OCI-LY1 (cell line): ENCODE measurements at regions not wholly inside any gene's neighbourhood (a gene's known extent, or its start where the extent isn't known, plus 50 kb on each side); places are given as distances from the start of the nearest gene placed in this dataset.

ENCODE experiments used
- H2AFZ ChIP-seq: fragments of 200-600 bp; sonication (generic), shearing (Covaris generic); 2 replicates; pipeline ENCODE4 v1.6.0; 2014; ENCODE audit warnings: antibody characterized with exemption, mild to moderate bottlenecking, low read length
- H3F3A ChIP-seq: fragments of 200-600 bp; sonication (generic), shearing (Covaris generic); 2 replicates; pipeline ENCODE4 v1.6.0; 2014; ENCODE audit warnings: mild to moderate bottlenecking, antibody characterized with exemption, low read length, moderate library complexity; ENCODE audit not compliant: insufficient read depth
- H3K27ac ChIP-seq: fragments of 200-600 bp; sonication (generic); 2 replicates; pipeline ENCODE4 v1.5.1; 2014; ENCODE audit warnings: low read length, mixed run types, mild to moderate bottlenecking, low read depth; ENCODE audit not compliant: poor library complexity, severe bottlenecking
- H3K27me3 ChIP-seq: fragments of 200-600 bp; sonication (generic); 2 replicates; pipeline ENCODE4 v1.6.0; 2014; ENCODE audit warnings: antibody characterized with exemption, mild to moderate bottlenecking, low read length, moderate library complexity; ENCODE audit not compliant: insufficient read depth
- H3K36me3 ChIP-seq: fragments of 200-600 bp; sonication (generic); 2 replicates; pipeline ENCODE4 v1.6.1; 2014; ENCODE audit warnings: mild to moderate bottlenecking, antibody characterized with exemption, low read length, moderate library complexity, mixed read lengths; ENCODE audit not compliant: insufficient read depth
- H3K4me1 ChIP-seq: fragments of 200-600 bp; sonication (generic); 2 replicates; pipeline ENCODE4 v1.5.1; 2014; ENCODE audit warnings: mild to moderate bottlenecking, low read length, moderate library complexity; ENCODE audit not compliant: insufficient read depth, severe bottlenecking
- H3K4me2 ChIP-seq: fragments of 200-600 bp; sonication (generic), shearing (Covaris generic); 2 replicates; pipeline ENCODE4 v1.6.1; 2014; ENCODE audit warnings: low read length
- H3K4me3 ChIP-seq: fragments of 200-600 bp; sonication (generic); 2 replicates; pipeline ENCODE4 v1.5.1; 2014; ENCODE audit warnings: low read length, low read depth, mild to moderate bottlenecking, mixed read lengths; ENCODE audit not compliant: poor library complexity, severe bottlenecking
- H3K79me2 ChIP-seq: fragments of 200-600 bp; shearing (Covaris generic); 2 replicates; pipeline ENCODE4 v1.6.1; 2016; ENCODE audit warnings: mixed run types, low read length, mixed read lengths; ENCODE audit not compliant: insufficient read depth
- H3K9ac ChIP-seq: fragments of 200-600 bp; sonication (generic), shearing (Covaris generic); 2 replicates; pipeline ENCODE4 v1.6.1; 2014; ENCODE audit warnings: mild to moderate bottlenecking, low read length, mixed read lengths
- H3K9me2 ChIP-seq: fragments of 200-600 bp; sonication (generic), shearing (Covaris generic); 2 replicates; pipeline ENCODE4 v1.6.1; 2014; ENCODE audit warnings: low read depth, mild to moderate bottlenecking, low read length, mixed read lengths
- H3K9me3 ChIP-seq: fragments of 200-600 bp; shearing (Covaris generic); 2 replicates; pipeline ENCODE4 v1.6.1; 2014; ENCODE audit warnings: low read length, mixed read lengths
- H4K20me1 ChIP-seq: fragments of 200-600 bp; sonication (generic), shearing (Covaris generic); 2 replicates; pipeline ENCODE4 v1.6.0; 2016; ENCODE audit warnings: mild to moderate bottlenecking, low read length; ENCODE audit not compliant: insufficient read depth
- EZH2 ChIP-seq: fragments of 200-600 bp; sonication (generic), shearing (Covaris generic); IDR thresholded peaks from 2 replicates; pipeline ENCODE4 v1.8.0; 2017; ENCODE audit warnings: borderline replicate concordance, mixed run types, mild to moderate bottlenecking, antibody characterized with exemption, low read length, moderate library complexity, mixed read lengths
- TF ChIP-seq, protein P1 (sequence below): fragments of 200-600 bp; sonication (generic), shearing (Covaris generic); IDR thresholded peaks from 2 replicates; pipeline ENCODE4 v1.5.1; 2017; ENCODE audit warnings: mild to moderate bottlenecking, antibody characterized with exemption, low read length, moderate library complexity, mixed read lengths

DNA sequence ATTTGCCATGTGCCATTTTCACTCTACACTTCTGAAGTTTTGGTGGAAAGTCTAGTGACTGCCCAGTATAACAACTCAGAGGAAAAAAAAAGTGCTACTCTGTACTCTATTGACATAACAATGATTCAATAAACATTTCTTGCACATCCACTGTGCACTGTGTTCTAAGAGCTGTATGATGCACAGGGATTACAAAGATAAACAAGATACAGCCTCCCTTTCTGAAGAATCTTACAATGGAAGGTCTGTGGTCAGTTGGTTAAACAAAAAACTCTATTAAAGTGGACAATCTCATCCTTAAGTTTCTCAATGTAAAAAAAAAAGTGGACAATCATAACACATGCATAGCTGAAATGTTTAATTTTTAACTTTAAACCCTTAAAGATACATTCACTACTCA is 105.7 kb upstream of the RASSF8 start:
- H3K27me3 ChIP-seq: no peaks in the 10 kb centered on the region
- no peaks in the 10 kb centered on the region for H3K4me1 ChIP-seq
- no peaks in the 10 kb centered on the region for H3K9me3 ChIP-seq
- no peak overlapping the region for H2AFZ ChIP-seq
- no peak for TF ChIP-seq EZH2
- TF ChIP-seq, protein P1, sequence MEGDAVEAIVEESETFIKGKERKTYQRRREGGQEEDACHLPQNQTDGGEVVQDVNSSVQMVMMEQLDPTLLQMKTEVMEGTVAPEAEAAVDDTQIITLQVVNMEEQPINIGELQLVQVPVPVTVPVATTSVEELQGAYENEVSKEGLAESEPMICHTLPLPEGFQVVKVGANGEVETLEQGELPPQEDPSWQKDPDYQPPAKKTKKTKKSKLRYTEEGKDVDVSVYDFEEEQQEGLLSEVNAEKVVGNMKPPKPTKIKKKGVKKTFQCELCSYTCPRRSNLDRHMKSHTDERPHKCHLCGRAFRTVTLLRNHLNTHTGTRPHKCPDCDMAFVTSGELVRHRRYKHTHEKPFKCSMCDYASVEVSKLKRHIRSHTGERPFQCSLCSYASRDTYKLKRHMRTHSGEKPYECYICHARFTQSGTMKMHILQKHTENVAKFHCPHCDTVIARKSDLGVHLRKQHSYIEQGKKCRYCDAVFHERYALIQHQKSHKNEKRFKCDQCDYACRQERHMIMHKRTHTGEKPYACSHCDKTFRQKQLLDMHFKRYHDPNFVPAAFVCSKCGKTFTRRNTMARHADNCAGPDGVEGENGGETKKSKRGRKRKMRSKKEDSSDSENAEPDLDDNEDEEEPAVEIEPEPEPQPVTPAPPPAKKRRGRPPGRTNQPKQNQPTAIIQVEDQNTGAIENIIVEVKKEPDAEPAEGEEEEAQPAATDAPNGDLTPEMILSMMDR: no peak
- no peak overlapping the region for H3K4me2 ChIP-seq
- H3K79me2 ChIP-seq: no peaks in the 10 kb centered on the region
- H4K20me1 ChIP-seq: no peaks in the 10 kb centered on the region
- H3K9me2 ChIP-seq: no peaks in the 10 kb centered on the region
- H3K9ac ChIP-seq: no peak overlapping the region
- no peak overlapping the region for H3K27ac ChIP-seq
- H3K4me3 ChIP-seq: no peak overlapping the region
- H3F3A ChIP-seq: no peaks in the 10 kb centered on the region
- H3K36me3 ChIP-seq: no peaks in the 10 kb centered on the region

DNA sequence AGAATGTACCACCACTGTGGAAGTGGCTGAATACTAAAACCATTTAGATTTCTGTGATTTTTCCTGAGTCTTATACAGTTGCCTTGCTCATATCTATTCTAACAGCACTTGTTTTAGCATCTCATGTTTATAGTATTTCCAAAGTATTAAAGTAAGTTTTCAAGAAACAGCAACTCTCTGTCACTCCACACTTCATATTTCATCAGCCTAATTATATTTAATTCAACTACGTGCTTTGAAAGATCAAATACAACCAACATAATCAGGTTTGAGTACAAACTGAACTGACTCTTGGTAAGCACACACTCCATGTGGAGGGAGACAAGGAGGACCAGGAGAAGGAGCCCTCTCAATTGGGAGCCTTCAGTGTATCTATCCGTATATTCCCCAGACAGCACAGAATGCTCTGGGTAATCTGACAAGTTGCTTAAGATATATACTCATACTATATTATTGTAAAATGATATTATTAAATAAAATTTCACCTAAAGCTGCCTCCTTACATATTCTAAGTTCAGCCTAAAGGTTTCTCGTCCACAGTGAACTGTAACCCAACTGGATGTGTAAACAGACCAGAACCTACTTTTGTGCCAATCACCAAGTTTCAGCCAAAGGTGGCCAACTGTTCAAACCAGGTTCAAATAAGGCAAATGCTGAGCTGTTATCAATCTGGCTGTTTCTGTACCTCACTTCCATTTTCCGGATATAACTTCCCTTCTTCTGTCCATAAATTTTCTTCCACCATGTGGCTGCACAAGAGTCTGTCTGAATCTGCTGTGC is 105.0 kb upstream of the RASSF8 start:
- Histone ChIP-seq H3K4me2 (no peak overlapping the region), H3K36me3 (no peaks in the 10 kb centered on the region), H3K9me3 (no peaks in the 10 kb centered on the region), H3K4me3 (no peak overlapping the region), H3K4me1 (no peaks in the 10 kb centered on the region), H4K20me1 (no peaks in the 10 kb centered on the region), H3K9me2 (no peaks in the 10 kb centered on the region), H3F3A (no peaks in the 10 kb centered on the region), H2AFZ (no peak overlapping the region), H3K27me3 (no peaks in the 10 kb centered on the region), H3K27ac (no peak overlapping the region), H3K9ac (no peak overlapping the region), H3K79me2 (no peaks in the 10 kb centered on the region)
- TF ChIP-seq, protein P1: no peak
- TF ChIP-seq EZH2: no peak

DNA sequence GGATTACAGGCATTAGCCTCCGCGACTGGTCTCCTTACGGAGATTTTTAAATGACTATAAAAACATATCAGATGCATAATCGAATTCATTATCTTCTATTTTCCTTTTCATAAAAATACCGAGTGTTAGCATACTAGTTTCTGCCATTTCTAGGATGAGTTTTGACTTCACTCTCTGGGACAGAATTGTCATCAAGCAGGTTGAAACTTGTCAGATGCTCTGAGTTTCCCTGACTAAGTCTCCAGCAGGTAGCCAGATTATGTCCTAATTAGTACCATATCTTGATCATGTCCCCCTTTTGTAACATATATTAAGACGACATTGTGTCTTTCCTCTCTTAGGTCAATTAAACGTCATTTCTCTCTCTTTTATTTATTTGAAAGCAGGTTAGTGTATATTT is 103.5 kb upstream of the RASSF8 start:
- no peak overlapping the region for H2AFZ ChIP-seq
- no peaks in the 10 kb centered on the region for H3K36me3 ChIP-seq
- H3K9me2 ChIP-seq: no peaks in the 10 kb centered on the region
- H3K4me2 ChIP-seq: no peak overlapping the region
- H3K9me3 ChIP-seq: no peaks in the 10 kb centered on the region
- H3K9ac ChIP-seq: no peak overlapping the region
- TF ChIP-seq EZH2: no peak
- TF ChIP-seq, protein P1: no peak
- H4K20me1 ChIP-seq: no peaks in the 10 kb centered on the region
- no peaks in the 10 kb centered on the region for H3F3A ChIP-seq
- H3K27ac ChIP-seq: no peak overlapping the region
- H3K27me3 ChIP-seq: no peaks in the 10 kb centered on the region
- no peaks in the 10 kb centered on the region for H3K4me1 ChIP-seq
- no peaks in the 10 kb centered on the region for H3K79me2 ChIP-seq
- H3K4me3 ChIP-seq: no peak overlapping the region
